HEK293 (cell line): ENCODE measurements at regions not wholly inside any gene's neighbourhood (a gene's known extent, or its start where the extent isn't known, plus 50 kb on each side); places are given as distances from the start of the nearest gene placed in this dataset.

ENCODE experiments used
- ZBTB17 ChIP-seq: fragments of 450-650 bp; formaldehyde crosslinking; IDR thresholded peaks from 2 replicates; pipeline ENCODE4 v1.5.1; 2016; ENCODE audit warnings: missing biosample characterization, missing genetic modification characterization
- ZNF140 ChIP-seq: fragments of 450-650 bp; formaldehyde crosslinking; IDR thresholded peaks from 2 replicates; pipeline ENCODE4 v1.5.1; 2016; ENCODE audit warnings: missing biosample characterization, missing genetic modification characterization
- ZNF561 ChIP-seq: fragments of 450-650 bp; IDR thresholded peaks from 2 replicates; pipeline ENCODE4 v1.5.1; 2018; ENCODE audit warnings: missing biosample characterization, missing genetic modification characterization, borderline replicate concordance
- TF ChIP-seq, protein P1 (sequence below): fragments of 450-650 bp; formaldehyde crosslinking; IDR thresholded peaks from 2 replicates; pipeline ENCODE4 v1.5.1; 2017; ENCODE audit warnings: missing biosample characterization, missing genetic modification characterization

- TF ChIP-seq, protein P1, sequence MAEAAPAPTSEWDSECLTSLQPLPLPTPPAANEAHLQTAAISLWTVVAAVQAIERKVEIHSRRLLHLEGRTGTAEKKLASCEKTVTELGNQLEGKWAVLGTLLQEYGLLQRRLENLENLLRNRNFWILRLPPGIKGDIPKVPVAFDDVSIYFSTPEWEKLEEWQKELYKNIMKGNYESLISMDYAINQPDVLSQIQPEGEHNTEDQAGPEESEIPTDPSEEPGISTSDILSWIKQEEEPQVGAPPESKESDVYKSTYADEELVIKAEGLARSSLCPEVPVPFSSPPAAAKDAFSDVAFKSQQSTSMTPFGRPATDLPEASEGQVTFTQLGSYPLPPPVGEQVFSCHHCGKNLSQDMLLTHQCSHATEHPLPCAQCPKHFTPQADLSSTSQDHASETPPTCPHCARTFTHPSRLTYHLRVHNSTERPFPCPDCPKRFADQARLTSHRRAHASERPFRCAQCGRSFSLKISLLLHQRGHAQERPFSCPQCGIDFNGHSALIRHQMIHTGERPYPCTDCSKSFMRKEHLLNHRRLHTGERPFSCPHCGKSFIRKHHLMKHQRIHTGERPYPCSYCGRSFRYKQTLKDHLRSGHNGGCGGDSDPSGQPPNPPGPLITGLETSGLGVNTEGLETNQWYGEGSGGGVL (tag by site-specific recombination), result no peak
- no peak for TF ChIP-seq ZNF561 (tag by site-specific recombination)
- no peak for TF ChIP-seq ZNF140
- TF ChIP-seq ZBTB17 (tag by site-specific recombination), result no peak
These were observed 153.0 kb downstream of the SMIM20 start for GRCh38 chr4:26067035-26067434.
